ENCODE measurements at regions not wholly inside any gene's neighbourhood (a gene's known extent, or its start where the extent isn't known, plus 50 kb on each side); places are given as distances from the start of the nearest gene placed in this dataset.
A peak's percentile ranks its signal among the peaks of the same experiment; 100 is the strongest.

GRCh38 chr10:4102802-4103344, 317.9 kb upstream of the KLF6 start (continued):
- TF ChIP-seq ZKSCAN1 (IDR thresholded peaks at IDR 0.05; ENCODE audit: low read depth, low read length) (no peak), FOSL1 (tag; conservative IDR thresholded peaks at IDR 0.05) (peak; percentile 88), MEIS2 (IDR thresholded peaks at IDR 0.05; ENCODE audit: partially characterized antibody) (peak; percentile 86), POLR2AphosphoS2 (IDR thresholded peaks at IDR 0.05; ENCODE audit: low read length) (no peak), STAG1 (CRISPR knock-in tag; IDR thresholded peaks at IDR 0.05; ENCODE audit: borderline replicate concordance) (no peak), NFE2L1 (tag; IDR thresholded peaks at IDR 0.05; ENCODE audit: borderline replicate concordance, low read depth) (no peak), CBX8 (IDR thresholded peaks at IDR 0.05; ENCODE audit: borderline replicate concordance, extremely low read depth, low read depth, low read length, poor library complexity, severe bottlenecking) (no peak)
- TF ChIP-seq, protein P1, sequence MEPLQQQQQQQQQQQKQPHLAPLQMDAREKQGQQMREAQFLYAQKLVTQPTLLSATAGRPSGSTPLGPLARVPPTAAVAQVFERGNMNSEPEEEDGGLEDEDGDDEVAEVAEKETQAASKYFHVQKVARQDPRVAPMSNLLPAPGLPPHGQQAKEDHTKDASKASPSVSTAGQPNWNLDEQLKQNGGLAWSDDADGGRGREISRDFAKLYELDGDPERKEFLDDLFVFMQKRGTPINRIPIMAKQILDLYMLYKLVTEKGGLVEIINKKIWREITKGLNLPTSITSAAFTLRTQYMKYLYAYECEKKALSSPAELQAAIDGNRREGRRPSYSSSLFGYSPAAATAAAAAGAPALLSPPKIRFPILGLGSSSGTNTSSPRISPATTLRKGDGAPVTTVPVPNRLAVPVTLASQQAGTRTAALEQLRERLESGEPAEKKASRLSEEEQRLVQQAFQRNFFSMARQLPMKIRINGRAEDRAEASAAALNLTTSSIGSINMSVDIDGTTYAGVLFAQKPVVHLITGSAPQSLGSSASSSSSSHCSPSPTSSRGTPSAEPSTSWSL (CRISPR knock-in tag; IDR thresholded peaks at IDR 0.05; ENCODE audit: borderline replicate concordance) = no peak

DNA sequence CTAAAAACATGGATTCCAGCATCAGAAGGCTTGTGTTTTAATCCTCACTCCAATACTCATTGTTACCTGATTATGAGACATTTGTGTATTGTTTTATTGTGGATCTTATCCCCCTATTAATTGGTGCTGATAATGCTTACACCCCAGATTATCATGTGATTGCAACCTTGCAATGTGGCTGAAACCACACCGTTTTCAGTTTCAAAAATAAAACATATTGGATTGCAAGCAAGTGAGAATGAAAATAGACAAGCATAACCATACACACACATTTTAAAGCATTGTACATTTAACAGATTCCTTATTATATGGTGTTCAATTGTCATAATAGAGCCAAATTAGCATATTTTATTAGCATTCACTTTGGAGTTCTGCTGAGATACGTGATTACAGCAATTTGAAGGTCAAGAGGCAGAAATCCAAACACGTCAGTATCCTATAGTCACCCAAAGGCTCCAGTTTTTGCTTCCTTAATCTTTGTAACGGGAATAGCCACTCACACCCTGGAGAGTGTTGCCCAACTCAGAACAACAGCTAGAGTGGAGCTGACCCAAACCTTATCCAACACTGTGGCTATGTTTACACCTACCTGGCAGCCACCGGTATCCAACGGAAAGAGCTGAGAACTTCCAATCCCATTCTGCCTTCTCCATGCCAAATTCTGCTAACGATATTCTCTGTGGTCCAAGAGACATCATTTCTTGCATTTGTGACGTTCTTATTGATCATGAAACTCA, 317.1 kb upstream of the KLF6 start:
- H3K4me3 ChIP-seq = no peak overlapping the region
- in situ Hi-C loops (cut with MboI) (no loop called here), intact Hi-C loops (cut with micrococcal nuclease) (no loop called here)
- no peaks in the 10 kb centered on the region for H3K4me1 ChIP-seq (replicated peaks in 1 of 2; ENCODE audit: control insufficient read depth in 2 of 2, insufficient read depth in 2 of 2, low read length in 2 of 2)
- DNase-seq (ENCODE audit: extremely low read depth in 1 of 4, low spot score in 3 of 4) (no peak), ATAC-seq (no peak), FAIRE-seq (no peak)
- H3K9ac ChIP-seq (ENCODE audit: insufficient read depth in 1 of 2, low read depth in 2 of 2, low read length in 2 of 2) = no peak overlapping the region
- peaks cover 4 to 5% of the 10 kb centered on the region in 2 experiments; a peak in 1 of 5 replicates for H3K27me3 ChIP-seq (ENCODE audit: control insufficient read depth in 2 of 2, insufficient read depth in 2 of 2, low read length in 2 of 2)
- no peaks in the 10 kb centered on the region for H3K36me3 ChIP-seq (ENCODE audit: control insufficient read depth, insufficient read depth, low read length)
- H3K9me3 ChIP-seq (replicated peaks; ENCODE audit: control insufficient read depth, insufficient read depth, low read depth, low read length) = no peaks in the 10 kb centered on the region
- H4K20me1 ChIP-seq (replicated peaks; ENCODE audit: control insufficient read depth, insufficient read depth, low read length) = no peaks in the 10 kb centered on the region
- no peak overlapping the region for H3K4me2 ChIP-seq (ENCODE audit: insufficient read depth, low read length)
- ChIA-PET CTCF (ENCODE audit: low intra/inter-chr PET ratio) (no interaction called here), POLR2A (no interaction called here)
- H3K27ac ChIP-seq (ENCODE audit: extremely low read depth, low read depth, low read length) = no peak overlapping the region
- no peaks in the 10 kb centered on the region for H3K79me2 ChIP-seq (ENCODE audit: control insufficient read depth, insufficient read depth, low read length)
- TF ChIP-seq ZNF134 (CRISPR knock-in tag; conservative IDR thresholded peaks at IDR 0.05) (no peak), NFXL1 (CRISPR knock-in tag; IDR thresholded peaks at IDR 0.05) (no peak)
- BruUV-seq (replicated peaks) = no TSS peak
- WGBS (ENCODE audit: insufficient coverage, low coverage, missing lambda C conversion rate) = 0% methylated on average over 8 of the region's 8 CpGs
- H3K9me1 ChIP-seq (ENCODE audit: control insufficient read depth, insufficient read depth, low read length) = no peaks in the 10 kb centered on the region
- H2AFZ ChIP-seq (ENCODE audit: low read depth, low read length) = no peak overlapping the region

Data from K562 (cell line).